Suppressor macrophage treated with lipopolysaccharide for 1 hour (primary cell): ENCODE measurements at regions not wholly inside any gene's neighbourhood (a gene's known extent, or its start where the extent isn't known, plus 50 kb on each side); places are given as distances from the start of the nearest gene placed in this dataset.

Source experiments
- DNase-seq, 3 donors: peaks; one replicate each; pipeline ENCODE4 v3.0.0-alpha.2; 2020 to 2022

- no peak for DNase-seq
These were observed 54.4 kb downstream of the UNCX start for GRCh38 chr7:1286946-1287645.

DNA sequence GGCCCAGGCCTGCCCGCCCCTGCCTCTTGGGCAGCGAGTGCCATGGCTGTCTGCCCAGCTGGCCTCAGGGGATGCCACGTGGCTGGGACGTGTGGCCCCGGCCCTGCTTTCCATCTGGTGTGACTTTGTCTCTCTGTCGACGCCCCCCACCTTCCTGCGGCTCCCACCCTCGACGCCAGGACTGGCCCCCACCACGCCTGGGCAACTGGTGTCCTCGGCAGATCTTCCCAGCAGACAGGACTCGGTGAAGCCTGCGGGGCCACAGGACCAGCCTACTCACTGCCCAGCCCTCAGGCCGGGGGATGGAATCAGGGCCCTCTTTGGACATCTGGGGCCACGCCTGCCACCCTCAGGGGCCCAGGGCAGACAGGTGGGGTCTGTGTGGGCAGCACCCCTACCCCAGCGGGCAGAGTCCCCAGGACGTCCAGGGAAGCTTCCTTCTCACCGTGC is 55.1 kb downstream of the UNCX start:
- DNase-seq, result no peak

DNA sequence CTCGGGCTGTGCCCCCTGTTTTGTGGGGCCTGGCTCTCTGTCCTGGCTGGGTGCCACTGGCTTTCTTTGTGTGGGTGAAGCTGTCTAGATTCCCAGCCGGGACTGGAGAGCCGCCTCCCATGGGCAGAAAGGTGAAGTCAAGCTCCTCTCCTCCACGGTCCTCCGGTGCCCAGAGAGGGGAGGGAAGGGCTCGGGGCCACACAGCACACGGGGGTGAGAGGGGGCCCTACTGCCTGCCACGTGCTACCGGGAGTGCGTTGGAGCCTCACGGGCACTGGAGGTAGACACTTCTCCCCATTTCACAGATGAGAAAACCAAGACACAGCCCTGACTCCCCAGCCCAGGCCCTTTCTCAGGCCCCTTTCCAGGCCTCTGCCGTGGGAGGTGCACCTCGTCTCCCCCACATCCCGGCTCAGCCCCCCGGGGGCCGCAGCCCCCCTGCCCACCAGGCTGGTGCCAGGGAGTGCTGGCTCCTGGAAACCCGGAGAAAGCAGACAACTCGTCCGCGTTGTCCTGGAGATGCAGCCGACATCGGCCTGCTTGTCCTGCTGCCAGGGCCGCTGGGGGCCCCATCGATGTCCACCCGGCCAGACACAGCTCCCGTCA is 55.8 kb downstream of the UNCX start:
- no peak for DNase-seq

DNA sequence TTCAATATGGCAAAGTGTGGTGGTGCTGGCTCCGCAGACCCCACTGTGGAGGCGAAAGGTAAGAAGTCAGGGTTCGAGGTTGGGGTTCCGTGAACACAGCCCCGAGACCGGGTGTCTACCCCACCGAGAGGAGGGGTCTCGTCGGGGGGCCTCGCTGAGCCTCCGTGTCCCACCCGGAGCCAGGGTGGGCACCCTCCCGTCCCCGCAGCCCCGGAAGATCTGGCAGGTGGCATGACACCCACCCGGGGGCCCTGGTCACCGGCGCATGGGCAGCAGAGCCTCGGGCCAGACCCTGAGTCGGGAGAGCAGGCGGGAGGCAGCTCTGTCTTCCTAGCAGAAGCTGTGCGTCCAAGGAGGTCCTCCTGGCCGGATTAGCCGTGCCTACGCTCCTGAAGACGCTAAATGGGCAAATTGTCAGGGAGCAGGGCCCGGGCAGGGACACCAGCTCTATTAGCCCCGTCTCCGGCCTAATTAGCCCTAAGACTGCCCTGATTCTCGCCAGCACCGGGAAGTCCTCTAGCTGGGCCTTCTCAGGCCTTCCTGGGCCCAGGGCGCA is 56.4 kb downstream of the UNCX start:
- DNase-seq, result no peak

DNA sequence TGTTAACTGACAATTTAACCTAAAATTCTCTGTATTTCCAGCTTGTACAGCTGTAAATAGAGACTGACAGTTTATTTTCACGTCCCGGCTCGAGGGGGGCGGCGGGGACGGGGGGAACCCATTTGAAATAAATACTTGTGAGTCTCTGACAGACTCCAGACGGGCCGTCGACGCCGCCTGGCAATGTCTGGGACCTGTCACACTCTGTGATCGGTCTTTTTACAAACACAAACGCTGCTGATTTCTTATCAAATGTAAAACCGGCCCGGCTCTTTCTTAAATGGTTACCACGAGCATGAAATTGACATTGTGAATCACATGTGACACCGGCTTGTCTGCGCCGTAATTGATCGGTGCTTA is 57.0 kb downstream of the UNCX start:
- no peak for DNase-seq

- DNase-seq, result peak in 2 of 3 donors; percentile 7 to 38
These were observed 57.5 kb downstream of the UNCX start for GRCh38 chr7:1290026-1290678.

DNA sequence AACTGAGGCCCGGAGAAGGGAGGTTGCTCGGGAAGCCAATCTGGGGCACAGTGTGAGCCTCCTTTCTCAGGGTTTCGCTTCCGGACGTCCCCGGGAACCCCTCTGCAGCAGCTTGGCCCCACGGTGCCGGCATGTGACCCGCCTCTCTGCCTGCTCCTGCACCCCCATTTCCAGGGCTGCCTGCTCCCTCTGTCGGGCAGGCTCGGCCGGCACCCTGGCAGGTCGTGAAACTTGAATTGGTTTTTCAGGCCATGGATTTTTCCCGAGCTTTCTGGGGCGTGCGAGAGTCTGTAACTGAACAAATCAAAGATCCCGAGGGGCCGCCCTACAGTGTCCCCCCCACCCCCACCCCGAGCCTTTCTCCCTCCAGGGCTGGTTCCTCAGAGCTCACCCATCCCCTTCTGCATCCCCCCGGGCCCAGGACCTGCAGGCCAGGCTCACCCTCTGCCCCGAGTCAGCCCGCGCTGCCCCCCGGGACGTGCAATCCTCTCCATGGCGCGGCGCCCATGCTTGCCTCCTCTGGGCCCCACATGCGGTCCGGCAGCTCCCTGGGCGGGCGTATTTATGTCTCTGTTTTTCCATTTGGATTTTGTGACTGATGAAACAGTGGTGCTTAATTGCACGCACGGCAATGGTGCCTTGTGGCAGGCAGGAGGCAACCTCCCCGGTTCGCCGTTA is 58.1 kb downstream of the UNCX start:
- DNase-seq, result no peak

DNA sequence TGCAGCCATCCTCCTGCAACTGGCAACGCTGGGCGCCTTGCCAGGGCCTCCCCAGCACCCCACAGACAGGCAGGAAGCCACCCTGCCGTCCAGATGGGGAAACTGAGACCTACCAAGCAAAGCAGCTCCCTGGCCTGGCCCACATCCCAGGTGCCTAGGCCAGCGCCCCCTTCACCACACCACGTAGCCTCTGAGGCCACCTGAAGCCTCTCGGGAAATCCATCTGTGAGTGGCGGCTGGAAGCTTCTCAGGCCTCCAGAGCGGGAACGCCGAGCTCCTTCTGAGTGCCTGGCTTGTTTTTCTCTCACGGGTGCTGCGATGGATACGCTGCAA is 58.7 kb downstream of the UNCX start:
- no peak for DNase-seq

DNA sequence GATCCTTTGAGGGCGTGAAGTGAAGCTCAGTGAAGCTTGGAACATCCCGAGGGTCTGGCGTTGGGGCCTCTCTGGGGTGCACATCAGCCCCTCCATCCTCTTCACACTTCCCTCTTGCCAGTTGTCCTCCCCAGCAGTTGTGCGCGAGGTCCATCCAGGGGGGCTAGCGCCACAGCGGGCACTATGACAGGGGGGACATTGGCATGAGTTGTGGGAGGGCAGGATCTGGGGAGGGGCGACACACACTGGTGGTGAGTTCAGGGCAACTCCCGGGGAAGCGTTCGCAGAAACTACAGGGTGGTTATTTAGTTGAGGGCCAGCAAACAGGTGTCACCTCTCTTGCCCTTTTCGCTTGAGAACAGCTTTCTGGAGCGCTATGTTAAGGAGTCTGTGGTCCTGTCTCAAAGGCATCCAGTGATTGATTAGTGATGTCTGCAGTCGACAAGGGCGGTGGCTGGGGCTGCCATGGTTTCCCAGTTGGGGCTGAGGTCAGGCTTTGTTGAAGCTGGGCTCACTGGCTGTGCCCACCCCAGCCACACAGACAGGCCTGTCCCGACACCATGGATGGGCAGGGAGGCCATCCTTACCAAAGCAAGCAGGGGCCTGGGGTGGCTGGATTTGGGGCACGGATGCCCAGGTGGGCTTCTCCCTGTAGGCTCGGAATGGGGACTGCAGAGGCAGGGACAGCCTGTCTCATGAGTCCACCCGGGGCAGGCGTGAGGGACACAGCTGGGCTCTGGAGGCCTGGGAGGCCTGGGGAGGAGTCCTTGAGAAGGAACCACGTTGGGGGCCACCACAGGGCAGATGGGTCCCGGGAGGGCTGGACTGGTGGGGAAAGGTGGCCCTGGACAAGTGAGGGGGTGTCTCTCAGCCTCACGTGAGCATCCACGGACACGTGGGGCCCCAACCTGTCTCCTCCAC is 59.4 kb downstream of the UNCX start:
- DNase-seq, result no peak

GRCh38 chr7:1292972-1293830 is 60.5 kb downstream of the UNCX start:
- no peak for DNase-seq

DNA sequence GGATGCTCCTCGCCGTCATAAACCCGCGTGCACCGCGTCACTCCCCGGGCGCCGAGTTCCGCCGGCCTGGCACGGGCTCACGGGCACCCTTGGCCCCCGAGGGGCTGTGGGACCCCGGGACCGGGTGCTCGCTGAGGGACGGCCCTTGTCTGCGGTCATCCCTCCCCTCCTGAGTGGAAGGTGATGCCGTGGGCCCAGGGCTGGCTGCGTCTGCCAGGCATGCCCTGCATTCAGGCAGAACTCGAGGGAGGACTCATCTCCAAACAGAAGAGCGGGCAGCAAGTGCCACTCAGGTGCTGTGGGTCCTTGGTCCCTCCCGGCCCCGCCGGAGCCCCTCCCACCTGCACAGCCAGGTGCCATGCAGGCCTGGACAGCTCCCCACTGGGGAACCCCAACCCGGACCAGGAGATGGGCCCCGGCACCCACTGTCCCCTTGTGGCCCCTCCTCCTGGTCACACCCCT is 61.3 kb downstream of the UNCX start:
- no peak for DNase-seq

- DNase-seq, result no peak
These were observed 63.2 kb downstream of the UNCX start for GRCh38 chr7:1295776-1296355.

- DNase-seq, result no peak
These were observed 63.8 kb downstream of the UNCX start for GRCh38 chr7:1296356-1296981.

GRCh38 chr7:1297017-1297960 is 64.6 kb downstream of the UNCX start:
- DNase-seq, result no peak

DNA sequence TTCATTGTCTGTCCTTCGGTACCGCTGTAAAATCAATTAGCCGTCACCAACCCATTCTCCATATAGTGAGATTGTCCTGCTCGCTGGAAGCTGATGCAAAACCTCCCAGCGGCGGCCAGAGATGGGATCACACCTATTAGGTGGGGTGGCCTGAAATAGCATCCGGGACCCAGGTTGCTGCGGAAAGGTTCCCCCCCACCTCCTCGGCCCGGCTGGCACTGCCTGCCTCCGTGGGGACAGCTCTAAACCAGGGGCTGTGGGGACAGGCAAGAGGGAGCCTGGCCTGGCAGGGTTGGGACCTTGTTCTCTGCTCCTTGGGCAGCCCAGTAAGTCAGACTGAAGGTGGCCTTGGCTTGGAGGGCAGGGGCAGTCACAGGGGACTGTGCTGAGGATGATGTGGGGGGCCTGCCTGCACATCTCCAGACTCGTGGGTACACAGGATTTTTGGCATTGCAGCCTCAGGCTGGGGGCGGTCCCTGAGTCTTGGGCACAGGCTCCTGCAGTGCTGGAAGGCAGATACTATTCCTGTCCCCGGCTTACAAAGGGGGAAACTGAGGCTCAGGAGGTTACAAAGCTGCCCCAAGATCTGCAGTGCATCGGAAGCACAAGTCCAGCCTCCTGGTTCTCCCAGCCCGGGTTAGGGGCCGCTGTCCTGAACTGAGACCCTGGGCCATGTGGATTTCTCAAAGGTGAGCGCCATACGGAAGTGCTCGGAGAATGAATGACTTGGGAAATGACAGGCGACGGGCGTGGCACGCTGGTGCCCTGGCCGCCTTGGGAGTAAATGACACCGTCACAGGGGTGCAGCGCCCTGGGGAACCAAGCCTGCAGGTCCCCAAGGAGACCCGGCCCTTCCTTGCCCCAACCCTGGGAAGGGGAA is 65.6 kb downstream of the UNCX start:
- no peak for DNase-seq

DNA sequence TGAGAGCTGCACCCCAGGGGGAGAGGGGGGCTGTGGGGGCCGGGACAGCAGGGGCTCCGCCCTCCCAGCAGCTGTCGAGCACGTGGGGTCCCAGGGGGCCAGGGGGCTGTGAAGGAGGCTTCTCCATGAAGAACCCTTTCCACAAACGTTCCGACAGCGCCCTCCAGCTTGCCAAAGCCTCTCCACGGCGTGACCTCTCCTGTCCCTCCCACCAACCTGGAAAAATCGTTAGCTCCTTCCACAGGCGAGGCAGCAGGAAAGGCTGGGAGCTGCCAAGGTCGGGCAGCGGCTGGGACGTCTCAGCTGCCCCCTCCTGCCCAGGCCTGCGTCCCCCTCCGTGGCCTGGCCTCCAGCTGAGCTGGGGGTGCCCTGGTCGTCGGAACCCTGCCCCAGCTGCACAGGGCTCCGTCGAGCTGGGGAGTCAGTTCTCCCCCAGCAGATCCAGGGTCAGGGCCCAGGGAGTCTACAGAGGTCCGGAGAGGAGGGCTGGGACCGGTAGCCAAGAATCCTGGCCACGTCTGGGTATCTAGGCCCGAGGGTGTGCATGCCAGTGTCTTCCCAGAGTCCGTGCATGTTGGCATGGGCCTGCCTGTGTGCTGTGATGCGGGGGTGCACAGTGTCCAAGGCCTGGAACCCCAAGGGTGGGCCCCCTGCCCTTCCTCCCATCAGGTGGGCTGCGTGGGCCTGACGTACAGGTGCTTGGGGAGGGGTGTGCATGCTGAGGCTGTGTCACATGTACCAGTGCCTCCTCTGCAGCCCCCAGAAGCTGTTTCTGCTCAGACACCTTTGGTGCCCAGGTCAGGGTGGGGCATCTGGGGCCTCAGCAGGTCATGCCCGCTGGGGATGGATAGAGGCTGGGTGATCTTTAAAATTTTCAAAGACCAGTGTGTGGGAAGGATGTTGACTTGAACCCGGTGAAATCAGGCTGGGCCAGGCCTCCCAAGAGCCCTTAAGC is 66.5 kb downstream of the UNCX start:
- DNase-seq, result no peak

- DNase-seq, result no peak
These were observed 67.5 kb downstream of the UNCX start for GRCh38 chr7:1300206-1300605.
